Mucosa of gallbladder (tissue), 1 donor: ENCODE measurements at regions not wholly inside any gene's neighbourhood (a gene's known extent, or its start where the extent isn't known, plus 50 kb on each side); places are given as distances from the start of the nearest gene placed in this dataset.
A peak's percentile ranks its signal among the peaks of the same experiment; 100 is the strongest.

Source experiments
- DNase-seq: peaks from one replicate; pipeline ENCODE4 v3.0.0-alpha.2; 2020; ENCODE audit warnings: low spot score
- donor health status: DM: no; HTN: no; CAD: no.

- no peak for DNase-seq
Measured at GRCh38 chr9:81741103-81741502, 51.8 kb upstream of the TLE1 start.

GRCh38 chr9:81748091-81748490 lies 58.7 kb upstream of the TLE1 start:
- DNase-seq: no peak

GRCh38 chr9:81753436-81753835 lies 64.1 kb upstream of the TLE1 start:
- no peak for DNase-seq

- no peak for DNase-seq
Measured at GRCh38 chr9:81754245-81754644, 64.9 kb upstream of the TLE1 start.

- DNase-seq: no peak
Measured at GRCh38 chr9:81755721-81756120, 66.4 kb upstream of the TLE1 start.

- DNase-seq: no peak
Measured at GRCh38 chr9:81756561-81756960, 67.2 kb upstream of the TLE1 start.

GRCh38 chr9:81758123-81758797 lies 68.9 kb upstream of the TLE1 start:
- no peak for DNase-seq

GRCh38 chr9:81759680-81760215 lies 70.4 kb upstream of the TLE1 start:
- peak; percentile 28 for DNase-seq

GRCh38 chr9:81767921-81768320 lies 78.6 kb upstream of the TLE1 start:
- DNase-seq: no peak

- DNase-seq: no peak
Measured at GRCh38 chr9:81771571-81771970, 82.2 kb upstream of the TLE1 start.

GRCh38 chr9:81772144-81772543 lies 82.8 kb upstream of the TLE1 start:
- DNase-seq: no peak

GRCh38 chr9:81776390-81776789 lies 87.0 kb upstream of the TLE1 start:
- DNase-seq: no peak

- DNase-seq: peak; percentile 44
Measured at GRCh38 chr9:81776834-81777233, 87.5 kb upstream of the TLE1 start.

- DNase-seq: no peak
Measured at GRCh38 chr9:81777482-81777881, 88.1 kb upstream of the TLE1 start.

- DNase-seq: no peak
Measured at GRCh38 chr9:81782313-81782995, 93.1 kb upstream of the TLE1 start.

- peak; percentile 11 for DNase-seq
Measured at GRCh38 chr9:81787747-81788632, 98.6 kb upstream of the TLE1 start.

- DNase-seq: no peak
Measured at GRCh38 chr9:81789721-81790120, 100.4 kb upstream of the TLE1 start.

GRCh38 chr9:81790166-81790565 lies 100.8 kb upstream of the TLE1 start:
- DNase-seq: no peak

GRCh38 chr9:81791076-81791475 lies 101.7 kb upstream of the TLE1 start:
- no peak for DNase-seq

GRCh38 chr9:81798606-81799005 lies 109.3 kb upstream of the TLE1 start:
- peak; percentile 16 for DNase-seq

- no peak for DNase-seq
Measured at GRCh38 chr9:81801190-81801589, 111.8 kb upstream of the TLE1 start.

- DNase-seq: no peak
Measured at GRCh38 chr9:81804306-81804705, 115.0 kb upstream of the TLE1 start.
